ENCODE measurements at regions not wholly inside any gene's neighbourhood (a gene's known extent, or its start where the extent isn't known, plus 50 kb on each side); places are given as distances from the start of the nearest gene placed in this dataset.

- TF ChIP-seq CTCF (IDR thresholded peaks at IDR 0.05) (no peak), POLR2AphosphoS5 (IDR thresholded peaks at IDR 0.05) (no peak), POLR2A (IDR thresholded peaks at IDR 0.05) (no peak), EP300 (IDR thresholded peaks at IDR 0.05) (no peak)
Measured at GRCh38 chr5:63500242-63500641, 462.0 kb downstream of the HTR1A start.

All from suprapubic skin (tissue), 4 donors.